ENCODE measurements at regions not wholly inside any gene's neighbourhood (a gene's known extent, or its start where the extent isn't known, plus 50 kb on each side); places are given as distances from the start of the nearest gene placed in this dataset.

DNA sequence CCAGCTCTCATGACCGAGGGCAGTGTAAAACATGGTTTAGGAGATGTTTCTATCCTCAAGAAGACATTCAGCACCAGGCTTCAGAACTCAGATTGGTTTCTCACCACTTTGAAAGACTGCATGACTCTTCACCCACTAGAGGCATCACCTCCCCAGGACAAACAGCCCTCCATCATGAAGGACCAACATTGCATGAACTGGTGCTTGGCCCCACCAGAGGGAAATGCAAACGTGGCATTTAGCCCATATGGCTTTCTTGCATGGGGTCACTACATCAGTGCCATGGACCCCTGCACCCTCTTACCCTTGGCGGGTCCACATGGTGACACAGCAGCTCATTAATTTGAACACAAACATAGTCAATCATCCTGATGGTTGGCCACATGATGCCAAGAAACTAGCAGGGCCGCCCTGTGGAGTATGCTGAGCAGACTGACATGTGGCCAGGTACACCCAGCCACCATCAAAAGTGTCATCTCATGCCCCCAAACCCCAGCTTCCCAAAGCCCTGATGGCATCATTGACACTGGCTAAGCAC, 129.5 kb upstream of the FSTL4 start:
- no peak for TF ChIP-seq JUND (IDR thresholded peaks at IDR 0.05; ENCODE audit: low read depth)
- in situ Hi-C loops (cut with HindIII; ENCODE audit: low pct_unique_long_range_greater_than_20kb, low sequenced_read_pairs): no loop called here

GRCh38 chr5:133741396-133741795, 129.1 kb upstream of the FSTL4 start:
- in situ Hi-C loops (cut with HindIII; ENCODE audit: low pct_unique_long_range_greater_than_20kb, low sequenced_read_pairs): no loop called here
- no peak for TF ChIP-seq JUND (IDR thresholded peaks at IDR 0.05; ENCODE audit: low read depth)
- DNase-seq (ENCODE audit: low read depth in 1 of 2, low spot score in 1 of 2): no peak

More for the DNA sequence above, 129.5 kb upstream of the FSTL4 start:
- DNase-seq (ENCODE audit: low read depth in 1 of 2, low spot score in 1 of 2): no peak

GRCh38 chr5:133739181-133739780, 126.9 kb upstream of the FSTL4 start:
- no peak for DNase-seq (ENCODE audit: low read depth in 1 of 2, low spot score in 1 of 2)
- in situ Hi-C loops (cut with HindIII; ENCODE audit: low pct_unique_long_range_greater_than_20kb, low sequenced_read_pairs): no loop called here

DNA sequence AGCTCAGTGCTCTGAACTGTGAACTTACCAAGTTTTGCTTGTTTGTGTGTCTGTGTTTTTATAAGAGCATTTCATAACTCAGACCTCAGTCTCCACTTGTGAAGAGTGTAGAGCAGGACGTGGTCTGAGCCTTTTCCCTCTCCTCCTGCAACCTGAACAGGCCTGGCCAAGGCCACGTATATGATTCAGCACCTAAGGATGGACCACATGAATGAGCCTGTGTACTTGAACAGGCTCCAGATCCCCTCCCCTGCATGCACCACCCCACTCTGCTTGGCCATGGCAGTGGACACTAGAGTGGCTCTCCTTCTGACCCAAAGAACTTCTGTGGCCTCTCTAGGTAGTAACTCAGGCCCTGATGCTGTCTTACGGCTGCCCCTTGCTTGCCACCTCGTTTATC, 125.9 kb upstream of the FSTL4 start:
- peak in 1 of 2 experiments; percentile 15 for DNase-seq (ENCODE audit: low read depth in 1 of 2, low spot score in 1 of 2)
- in situ Hi-C loops (cut with HindIII; ENCODE audit: low pct_unique_long_range_greater_than_20kb, low sequenced_read_pairs): no loop called here

More at GRCh38 chr5:133739181-133739780, 126.9 kb upstream of the FSTL4 start:
- no peak for TF ChIP-seq JUND (IDR thresholded peaks at IDR 0.05; ENCODE audit: low read depth)

DNA sequence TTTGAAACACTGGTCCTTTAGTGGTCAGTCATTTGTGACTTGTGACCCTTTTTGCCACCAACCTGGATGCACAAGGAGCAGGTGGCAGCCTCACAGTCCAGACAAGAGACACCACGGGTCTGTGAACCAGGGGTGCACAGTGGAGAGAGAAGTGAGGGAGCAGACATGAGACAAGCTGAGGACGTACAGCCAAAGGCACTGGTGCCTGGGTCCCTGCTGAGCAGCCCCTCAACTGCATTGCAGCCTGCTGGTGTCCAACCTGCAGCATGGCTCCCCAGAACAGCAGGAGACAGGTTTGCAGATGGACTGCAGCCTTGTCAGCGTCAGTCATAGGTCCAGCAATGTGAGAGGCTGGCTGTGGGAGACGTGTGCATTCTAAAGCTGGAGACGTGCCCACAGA, 124.2 kb upstream of the FSTL4 start:
- in situ Hi-C loops (cut with HindIII; ENCODE audit: low pct_unique_long_range_greater_than_20kb, low sequenced_read_pairs): no loop called here
- DNase-seq (ENCODE audit: low read depth in 1 of 2, low spot score in 1 of 2): no peak
- TF ChIP-seq JUND (IDR thresholded peaks at IDR 0.05; ENCODE audit: low read depth): no peak

More for the DNA sequence above, 125.9 kb upstream of the FSTL4 start:
- TF ChIP-seq JUND (IDR thresholded peaks at IDR 0.05; ENCODE audit: low read depth): no peak

- peak in 1 of 2 experiments; percentile 69 for DNase-seq (ENCODE audit: low read depth in 1 of 2, low spot score in 1 of 2)
- in situ Hi-C loops (cut with HindIII; ENCODE audit: low pct_unique_long_range_greater_than_20kb, low sequenced_read_pairs): no loop called here
- TF ChIP-seq JUND (IDR thresholded peaks at IDR 0.05; ENCODE audit: low read depth): no peak
These were observed 123.0 kb upstream of the FSTL4 start for GRCh38 chr5:133735346-133735745.

DNA sequence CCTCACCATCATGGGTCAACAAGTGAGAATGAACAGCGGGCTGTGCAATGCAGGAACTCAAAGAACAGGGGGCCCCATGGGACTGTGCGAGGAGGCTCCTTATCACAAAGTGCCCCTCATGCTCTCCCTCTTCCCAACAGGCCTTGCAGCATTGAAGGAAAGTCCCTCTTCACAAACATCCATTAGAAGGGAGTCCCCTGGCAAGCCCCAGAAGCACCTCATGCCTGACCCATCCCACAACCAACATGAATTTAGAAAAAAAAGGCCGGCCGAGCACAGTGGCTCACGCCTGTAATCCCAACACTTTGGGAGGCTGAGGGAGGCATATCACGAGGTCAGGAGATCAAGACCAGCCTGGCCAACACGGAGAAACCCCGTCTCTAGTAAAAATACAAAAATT, 122.6 kb upstream of the FSTL4 start:
- in situ Hi-C loops (cut with HindIII; ENCODE audit: low pct_unique_long_range_greater_than_20kb, low sequenced_read_pairs): no loop called here
- TF ChIP-seq JUND (IDR thresholded peaks at IDR 0.05; ENCODE audit: low read depth): no peak
- DNase-seq (ENCODE audit: low read depth in 1 of 2, low spot score in 1 of 2): no peak

DNA sequence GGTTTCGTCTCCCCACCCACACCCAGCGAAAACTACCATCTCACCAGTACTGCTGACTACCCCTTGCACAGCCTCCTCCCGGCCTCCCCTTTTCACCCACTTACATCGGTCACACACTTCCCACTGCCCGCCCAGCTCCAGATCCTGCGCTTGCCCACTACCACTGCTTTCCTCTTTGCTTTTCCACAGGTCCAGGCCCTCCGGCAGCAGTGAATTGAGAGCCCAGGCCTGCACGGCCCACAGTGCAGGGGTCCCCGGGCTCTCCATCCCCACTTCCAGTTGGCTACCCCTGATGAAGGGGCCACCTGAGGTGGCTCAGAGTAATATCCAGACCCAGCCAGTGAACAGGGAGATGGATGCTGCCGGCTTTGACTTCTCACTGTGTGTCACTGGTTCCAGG, 120.2 kb upstream of the FSTL4 start:
- no peak for DNase-seq (ENCODE audit: low read depth in 1 of 2, low spot score in 1 of 2)
- in situ Hi-C loops (cut with HindIII; ENCODE audit: low pct_unique_long_range_greater_than_20kb, low sequenced_read_pairs): no loop called here
- no peak for TF ChIP-seq JUND (IDR thresholded peaks at IDR 0.05; ENCODE audit: low read depth)

DNA sequence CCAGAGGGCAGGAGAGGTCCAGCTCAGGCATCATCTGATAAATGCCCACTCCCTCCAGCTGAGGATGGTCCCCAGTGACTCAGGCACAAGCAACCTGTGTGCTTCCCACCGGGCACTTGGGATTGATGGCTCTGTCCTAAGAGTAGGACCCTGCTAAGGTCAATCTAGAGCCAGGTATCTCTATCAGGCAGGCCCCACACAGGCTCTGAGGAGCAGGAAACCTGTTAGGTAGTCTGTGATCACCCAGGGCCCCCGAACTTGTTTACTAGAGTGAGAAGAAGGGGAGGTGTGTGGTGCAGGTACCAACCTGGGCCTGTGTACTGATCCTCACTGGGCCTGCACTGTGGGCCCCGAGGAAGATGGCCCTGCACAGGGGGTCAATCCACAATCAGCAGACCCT, 119.6 kb upstream of the FSTL4 start:
- no peak for TF ChIP-seq JUND (IDR thresholded peaks at IDR 0.05; ENCODE audit: low read depth)
- in situ Hi-C loops (cut with HindIII; ENCODE audit: low pct_unique_long_range_greater_than_20kb, low sequenced_read_pairs): no loop called here
- no peak for DNase-seq (ENCODE audit: low read depth in 1 of 2, low spot score in 1 of 2)

DNA sequence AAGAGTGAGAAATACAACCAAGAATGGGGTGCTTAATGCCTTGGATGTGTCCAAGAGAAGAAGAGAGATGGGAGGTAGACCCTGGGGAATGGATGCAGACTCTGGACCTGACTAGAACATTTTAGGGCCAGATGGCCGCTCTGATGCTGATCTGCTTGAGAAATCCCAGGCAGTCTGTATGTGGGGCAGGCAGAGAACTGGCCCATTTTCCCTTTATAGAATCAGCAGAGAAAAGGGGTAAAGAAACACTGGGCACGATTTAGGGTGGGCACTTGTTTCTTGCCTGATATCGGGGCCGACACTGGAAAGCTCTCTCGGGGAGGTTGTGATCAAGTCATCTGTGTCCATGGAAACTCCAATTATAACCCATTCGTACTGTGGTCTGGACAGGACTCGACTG, 118.5 kb upstream of the FSTL4 start:
- no peak for DNase-seq (ENCODE audit: low read depth in 1 of 2, low spot score in 1 of 2)
- TF ChIP-seq JUND (IDR thresholded peaks at IDR 0.05; ENCODE audit: low read depth): no peak
- in situ Hi-C loops (cut with HindIII; ENCODE audit: low pct_unique_long_range_greater_than_20kb, low sequenced_read_pairs): no loop called here

- in situ Hi-C loops (cut with HindIII; ENCODE audit: low pct_unique_long_range_greater_than_20kb, low sequenced_read_pairs): no loop called here
- no peak for DNase-seq (ENCODE audit: low read depth in 1 of 2, low spot score in 1 of 2)
These were observed 118.0 kb upstream of the FSTL4 start for GRCh38 chr5:133730346-133730745.

GRCh38 chr5:133729800-133730199, 117.5 kb upstream of the FSTL4 start:
- no peak for TF ChIP-seq JUND (IDR thresholded peaks at IDR 0.05; ENCODE audit: low read depth)
- DNase-seq (ENCODE audit: low read depth in 1 of 2, low spot score in 1 of 2): no peak
- in situ Hi-C loops (cut with HindIII; ENCODE audit: low pct_unique_long_range_greater_than_20kb, low sequenced_read_pairs): no loop called here

More at GRCh38 chr5:133730346-133730745, 118.0 kb upstream of the FSTL4 start:
- no peak for TF ChIP-seq JUND (IDR thresholded peaks at IDR 0.05; ENCODE audit: low read depth)

GRCh38 chr5:133728475-133728874, 116.1 kb upstream of the FSTL4 start:
- TF ChIP-seq JUND (IDR thresholded peaks at IDR 0.05; ENCODE audit: low read depth): no peak

DNA sequence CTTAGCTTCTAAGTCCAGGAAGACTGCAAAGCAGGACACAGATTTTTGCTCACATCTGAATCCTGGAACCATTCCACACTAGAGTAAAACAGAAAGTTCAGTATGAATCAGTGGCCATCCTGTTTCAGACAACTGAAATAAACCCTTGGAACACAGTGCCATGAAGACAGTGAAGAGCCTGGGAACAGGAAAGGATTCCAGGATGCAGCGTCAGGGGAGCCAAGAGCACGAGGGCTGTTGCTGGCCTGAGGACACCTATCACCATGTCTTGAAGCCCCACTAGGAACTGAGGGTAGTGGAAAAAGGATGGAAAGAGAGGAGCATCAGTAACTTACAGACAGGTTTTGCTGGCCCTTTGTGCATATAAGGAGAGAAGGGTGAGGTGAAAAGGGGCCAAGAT, 115.3 kb upstream of the FSTL4 start:
- in situ Hi-C loops (cut with HindIII; ENCODE audit: low pct_unique_long_range_greater_than_20kb, low sequenced_read_pairs): no loop called here
- TF ChIP-seq JUND (IDR thresholded peaks at IDR 0.05; ENCODE audit: low read depth): no peak
- DNase-seq (ENCODE audit: low read depth in 1 of 2, low spot score in 1 of 2): no peak

More at GRCh38 chr5:133728475-133728874, 116.1 kb upstream of the FSTL4 start:
- no peak for DNase-seq (ENCODE audit: low read depth in 1 of 2, low spot score in 1 of 2)
- in situ Hi-C loops (cut with HindIII; ENCODE audit: low pct_unique_long_range_greater_than_20kb, low sequenced_read_pairs): no loop called here
